Gastroesophageal sphincter (tissue), 3 donors: ENCODE measurements at regions not wholly inside any gene's neighbourhood (a gene's known extent, or its start where the extent isn't known, plus 50 kb on each side); places are given as distances from the start of the nearest gene placed in this dataset.

ENCODE experiments used
- POLR2A ChIP-seq, 2 donors: fragments of 450-650 bp; IDR thresholded peaks; one replicate each; pipeline ENCODE4 v1.6.1; 2017; ENCODE audit warnings: antibody characterized with exemption in 2 of 2, mild to moderate bottlenecking in 2 of 2, moderate library complexity in 1 of 2
- TF ChIP-seq, protein P1 (sequence below), 4 experiments: fragments of 200-600 bp in 2 of 4; fragments of 450-650 bp in 2 of 4; sonication (generic) in 1 of 4; IDR thresholded peaks; one replicate each; pipeline ENCODE4 v1.5.1; 2017 to 2019; ENCODE audit warnings: antibody characterized with exemption in 4 of 4, mild to moderate bottlenecking in 2 of 4, moderate library complexity in 2 of 4

- TF ChIP-seq, protein P1, sequence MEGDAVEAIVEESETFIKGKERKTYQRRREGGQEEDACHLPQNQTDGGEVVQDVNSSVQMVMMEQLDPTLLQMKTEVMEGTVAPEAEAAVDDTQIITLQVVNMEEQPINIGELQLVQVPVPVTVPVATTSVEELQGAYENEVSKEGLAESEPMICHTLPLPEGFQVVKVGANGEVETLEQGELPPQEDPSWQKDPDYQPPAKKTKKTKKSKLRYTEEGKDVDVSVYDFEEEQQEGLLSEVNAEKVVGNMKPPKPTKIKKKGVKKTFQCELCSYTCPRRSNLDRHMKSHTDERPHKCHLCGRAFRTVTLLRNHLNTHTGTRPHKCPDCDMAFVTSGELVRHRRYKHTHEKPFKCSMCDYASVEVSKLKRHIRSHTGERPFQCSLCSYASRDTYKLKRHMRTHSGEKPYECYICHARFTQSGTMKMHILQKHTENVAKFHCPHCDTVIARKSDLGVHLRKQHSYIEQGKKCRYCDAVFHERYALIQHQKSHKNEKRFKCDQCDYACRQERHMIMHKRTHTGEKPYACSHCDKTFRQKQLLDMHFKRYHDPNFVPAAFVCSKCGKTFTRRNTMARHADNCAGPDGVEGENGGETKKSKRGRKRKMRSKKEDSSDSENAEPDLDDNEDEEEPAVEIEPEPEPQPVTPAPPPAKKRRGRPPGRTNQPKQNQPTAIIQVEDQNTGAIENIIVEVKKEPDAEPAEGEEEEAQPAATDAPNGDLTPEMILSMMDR (IDR thresholded peaks at IDR 0.05), result no peak
- TF ChIP-seq POLR2A (IDR thresholded peaks at IDR 0.05), result no peak
Measured at GRCh38 chr3:124313621-124314020, 321.7 kb upstream of the ROPN1 start.
